ENCODE measurements at regions not wholly inside any gene's neighbourhood (a gene's known extent, or its start where the extent isn't known, plus 50 kb on each side); places are given as distances from the start of the nearest gene placed in this dataset.
A peak's percentile ranks its signal among the peaks of the same experiment; 100 is the strongest.

GRCh38 chr12:88251798-88252197, 109.7 kb downstream of the TMTC3 start:
- no peak for DNase-seq (ENCODE audit: low read depth)

DNA sequence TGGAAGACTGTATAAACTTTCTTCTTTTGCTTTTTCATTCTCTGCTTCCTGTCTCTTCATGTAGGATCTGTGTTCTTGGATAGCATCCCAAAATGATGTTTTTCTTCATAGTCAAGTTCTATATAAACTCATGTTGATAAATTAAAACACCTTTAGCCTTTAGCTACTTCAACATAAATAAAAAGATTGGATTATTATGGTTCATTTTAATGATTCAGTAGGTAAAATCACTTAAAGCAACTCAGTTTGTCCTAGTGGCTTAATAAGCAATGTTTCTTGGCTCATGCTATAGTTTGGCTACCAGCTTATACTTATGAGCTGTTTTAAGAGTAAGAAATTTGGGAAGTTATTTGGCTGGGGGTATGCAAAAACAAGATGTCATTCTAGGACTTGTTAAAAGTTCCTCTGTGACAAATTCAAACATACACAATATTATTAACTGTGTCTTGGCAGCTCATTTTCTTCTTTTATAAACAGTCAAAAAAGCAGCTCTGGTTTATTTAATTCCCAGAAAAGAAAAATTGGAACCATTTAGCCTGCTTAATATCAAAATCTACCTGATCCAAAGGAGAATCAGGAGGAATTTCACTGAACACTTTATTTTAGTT, 111.4 kb downstream of the TMTC3 start:
- DNase-seq (ENCODE audit: low read depth): no peak

DNA sequence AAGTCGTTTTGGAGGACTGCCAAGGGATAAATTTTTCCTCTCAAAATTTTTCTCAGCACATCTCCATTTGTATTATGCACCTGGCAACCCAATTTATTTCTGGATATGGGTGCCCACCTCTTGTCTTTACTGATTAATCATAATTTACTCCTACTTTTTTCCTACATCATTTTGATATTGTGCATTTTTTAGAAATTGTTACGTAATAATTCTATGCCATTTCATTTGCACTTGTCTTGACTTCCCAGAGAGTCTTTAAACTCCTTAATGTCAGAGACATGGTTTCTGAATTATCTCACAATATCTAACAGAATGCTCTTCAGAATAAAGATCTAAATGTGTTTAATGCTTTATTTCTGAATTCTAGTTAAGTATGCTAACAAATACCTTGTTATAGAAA, 113.1 kb downstream of the TMTC3 start:
- DNase-seq (ENCODE audit: low read depth): no peak

- DNase-seq (ENCODE audit: low read depth): no peak
Observed at GRCh38 chr12:88255847-88256246, 113.7 kb downstream of the TMTC3 start.

DNA sequence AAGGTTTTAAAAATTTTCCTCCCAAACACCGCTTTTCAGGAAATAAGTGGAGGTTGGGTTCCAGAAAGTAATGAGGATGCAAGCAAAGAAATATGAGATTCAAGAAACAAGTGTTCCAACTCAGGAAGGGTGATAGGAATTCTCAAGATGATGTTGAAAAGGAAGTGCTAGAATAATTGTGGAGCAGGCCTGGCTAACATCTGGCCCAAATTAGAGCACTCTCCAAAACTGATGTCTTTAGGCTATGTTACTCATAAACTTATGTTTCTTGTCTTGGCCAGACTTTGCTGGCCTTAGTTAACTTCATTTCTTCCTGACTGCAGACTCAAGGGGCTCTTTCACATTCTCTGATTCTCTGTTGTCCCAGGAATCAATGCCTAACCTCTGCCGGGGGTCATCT, 116.3 kb downstream of the TMTC3 start:
- peak; percentile 77 for DNase-seq (ENCODE audit: low read depth)

DNA sequence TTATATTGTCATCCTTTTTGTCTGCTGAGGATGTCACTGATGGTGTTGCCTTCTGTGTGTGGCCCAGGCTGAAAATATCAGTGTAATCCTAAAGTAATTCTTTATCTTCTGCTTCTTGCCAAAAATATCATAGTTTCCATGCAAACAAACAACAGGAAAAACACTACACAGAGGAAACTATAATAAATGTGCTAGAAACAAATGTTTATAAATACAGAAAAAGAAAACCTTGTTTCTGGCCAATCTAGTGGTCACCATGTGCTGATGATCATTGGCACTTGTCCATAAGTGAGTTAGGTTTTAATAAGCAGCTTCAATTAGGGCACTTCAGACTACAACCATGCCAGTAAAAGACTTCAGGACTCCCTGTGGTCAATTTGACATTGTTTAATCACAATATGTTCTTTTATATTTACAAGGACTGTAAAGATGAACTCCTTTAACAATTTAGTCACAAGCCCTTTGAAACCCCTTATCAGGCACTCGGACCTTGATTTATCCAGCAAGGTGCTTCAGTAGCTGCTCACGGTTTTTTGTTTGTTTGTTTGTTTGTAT, 124.8 kb downstream of the TMTC3 start:
- peak; percentile 36 for DNase-seq (ENCODE audit: low read depth)

GRCh38 chr12:88267630-88268029, 125.5 kb downstream of the TMTC3 start:
- no peak for DNase-seq (ENCODE audit: low read depth)

- DNase-seq (ENCODE audit: low read depth): no peak
Observed at GRCh38 chr12:88272456-88272855, 130.3 kb downstream of the TMTC3 start.

- DNase-seq (ENCODE audit: low read depth): no peak
Observed at GRCh38 chr12:88273450-88273849, 131.3 kb downstream of the TMTC3 start.

- no peak for DNase-seq (ENCODE audit: low read depth)
Observed at GRCh38 chr12:88273875-88274274, 131.8 kb downstream of the TMTC3 start.

DNA sequence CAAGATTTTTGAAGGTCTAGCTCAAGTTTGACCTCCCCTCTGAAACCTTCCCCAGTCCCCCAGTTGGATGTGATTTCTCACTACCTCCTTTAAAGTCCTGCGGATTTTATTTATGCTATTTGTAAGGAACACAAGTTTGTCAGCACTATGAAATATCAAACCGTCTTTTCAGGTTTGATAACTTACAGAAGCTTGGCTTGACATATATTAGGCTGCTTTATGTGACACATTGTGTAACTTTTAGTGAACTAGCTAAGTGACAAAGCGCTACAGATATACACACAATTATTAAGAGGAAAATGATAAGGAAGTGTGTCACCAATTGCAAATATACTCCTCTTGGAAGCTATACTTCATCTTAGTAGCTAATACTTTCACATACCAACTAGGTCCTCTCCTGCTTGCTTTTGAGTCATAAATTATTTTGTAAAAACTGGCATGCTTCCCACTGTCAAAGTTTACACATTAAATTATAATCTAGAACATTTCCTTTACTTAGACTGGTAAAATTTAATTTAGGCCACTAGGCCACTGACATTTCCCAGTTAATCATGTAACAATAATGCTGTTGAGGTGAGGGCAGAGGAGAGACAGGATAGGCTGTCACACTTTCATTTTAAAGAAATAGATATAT, 149.5 kb downstream of the TMTC3 start:
- DNase-seq (ENCODE audit: low read depth): no peak

- DNase-seq (ENCODE audit: low read depth): no peak
Observed at GRCh38 chr12:88298014-88298682, 156.0 kb downstream of the TMTC3 start.

GRCh38 chr12:88298761-88299242, 156.7 kb downstream of the TMTC3 start:
- DNase-seq (ENCODE audit: low read depth): peak; percentile 59

DNA sequence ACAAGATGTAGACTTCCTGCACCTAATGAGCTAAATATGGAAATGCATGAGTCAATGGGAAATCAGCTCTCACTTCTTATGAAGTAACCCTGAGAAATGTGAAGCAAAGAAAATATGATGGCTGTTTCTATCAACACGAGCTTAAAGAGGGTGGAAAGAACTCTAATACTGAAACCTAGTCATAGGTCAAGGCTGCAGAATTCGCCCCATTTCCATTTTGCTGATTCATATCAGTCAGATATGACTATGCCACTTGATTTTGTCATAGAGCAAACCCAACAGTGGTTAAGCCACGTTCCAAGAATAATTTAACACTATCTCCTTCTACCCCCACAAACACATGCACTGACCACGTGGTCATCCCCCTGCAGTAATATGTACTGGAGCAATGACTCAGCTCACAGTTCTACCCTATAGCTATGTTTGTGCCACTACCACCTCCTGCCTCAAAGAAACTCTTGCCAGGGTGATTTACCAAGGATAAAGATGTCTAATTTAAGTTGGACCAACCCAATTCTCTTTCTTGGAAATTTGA, 157.5 kb downstream of the TMTC3 start:
- DNase-seq (ENCODE audit: low read depth): peak; percentile 92

GRCh38 chr12:88300931-88301330, 158.8 kb downstream of the TMTC3 start:
- no peak for DNase-seq (ENCODE audit: low read depth)

- no peak for DNase-seq (ENCODE audit: low read depth)
Observed at GRCh38 chr12:88303335-88303734, 161.2 kb downstream of the TMTC3 start.

DNA sequence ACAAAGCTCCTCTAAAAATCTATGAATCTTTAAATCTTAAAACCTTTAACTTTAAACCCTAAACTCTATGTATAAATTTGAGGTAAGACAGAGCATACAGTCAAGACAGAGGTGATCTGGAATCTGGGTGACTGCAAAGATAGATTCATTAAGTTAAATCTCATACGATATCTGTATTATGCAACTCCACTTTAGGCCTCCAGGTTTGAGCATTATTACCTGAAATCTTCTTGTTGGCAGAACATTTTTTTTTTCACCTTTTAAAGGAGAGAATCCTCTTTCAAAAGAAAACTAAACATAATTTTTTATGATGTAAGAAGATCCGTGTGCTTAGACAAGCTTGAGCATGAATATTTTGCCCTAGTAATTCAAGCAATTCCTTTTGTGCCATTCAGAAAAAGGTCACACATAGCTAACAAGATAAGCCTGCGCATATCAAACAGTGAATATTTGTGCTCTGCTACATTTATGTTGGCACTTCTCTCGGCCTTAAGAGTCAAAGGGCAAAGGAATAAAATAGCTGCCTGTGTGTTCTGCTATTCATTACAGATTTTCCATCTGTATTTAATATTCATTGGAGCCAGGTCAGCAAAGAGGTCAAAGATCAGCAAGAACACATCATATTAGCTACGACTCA, 163.3 kb downstream of the TMTC3 start:
- no peak for DNase-seq (ENCODE audit: low read depth)

DNA sequence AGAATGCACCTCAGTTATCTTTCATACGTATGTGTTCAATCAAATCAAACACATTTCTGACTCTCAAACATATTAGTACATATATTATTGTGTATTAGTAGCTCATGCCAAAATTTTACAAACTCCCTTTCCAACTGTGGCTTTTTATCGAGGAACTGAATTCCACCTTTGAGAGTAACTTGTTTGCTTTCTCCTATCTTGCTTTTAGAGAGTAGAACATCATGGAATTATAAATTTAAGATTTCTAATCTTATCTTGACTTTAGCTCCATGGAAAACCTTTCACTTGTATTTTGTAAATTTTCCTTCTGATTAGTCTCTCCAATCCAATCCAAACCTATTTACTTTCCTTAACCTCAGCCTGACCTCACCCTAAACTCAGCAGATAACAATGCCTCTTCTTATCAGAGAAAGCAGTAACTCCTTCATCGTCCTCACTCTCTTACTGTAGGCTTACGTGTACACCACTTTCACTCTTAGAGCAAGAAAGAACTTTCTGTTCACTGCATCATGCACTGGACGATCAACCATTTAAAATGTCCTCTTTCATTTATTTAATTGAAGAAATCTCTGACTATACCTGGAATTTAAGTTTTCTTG, 164.5 kb downstream of the TMTC3 start:
- no peak for DNase-seq (ENCODE audit: low read depth)

GRCh38 chr12:88307961-88308360, 165.9 kb downstream of the TMTC3 start:
- DNase-seq (ENCODE audit: low read depth): no peak

DNA sequence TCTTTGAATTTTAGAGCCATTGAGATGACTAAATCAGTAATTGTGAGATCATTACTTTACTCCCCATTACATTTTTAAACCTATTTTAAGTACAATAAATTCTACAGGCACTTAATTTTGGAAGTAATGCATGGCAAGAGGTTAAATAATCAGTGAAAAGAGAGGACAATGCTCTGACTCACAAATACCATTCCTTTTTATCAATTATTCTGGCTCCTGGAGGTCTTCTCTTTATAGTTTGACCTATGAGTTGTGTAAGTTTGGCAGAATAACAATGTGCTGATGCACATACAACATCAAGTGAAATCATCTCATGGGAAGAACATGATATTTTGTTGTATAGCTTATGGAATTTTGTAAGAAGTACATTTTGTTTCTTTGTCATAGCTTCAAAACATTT, 166.7 kb downstream of the TMTC3 start:
- peak; percentile 56 for DNase-seq (ENCODE audit: low read depth)

- no peak for DNase-seq (ENCODE audit: low read depth)
Observed at GRCh38 chr12:88309546-88309945, 167.4 kb downstream of the TMTC3 start.

GRCh38 chr12:88310069-88310468, 168.0 kb downstream of the TMTC3 start:
- DNase-seq (ENCODE audit: low read depth): peak; percentile 70

Measured in GM04504 (cell line).